ENCODE measurements at regions not wholly inside any gene's neighbourhood (a gene's known extent, or its start where the extent isn't known, plus 50 kb on each side); places are given as distances from the start of the nearest gene placed in this dataset.

GRCh38 chr10:59558066-59558465, 151.6 kb downstream of the SLC16A9 start:
- Histone ChIP-seq H3K4me3 (ENCODE audit: low read depth in 2 of 2, low read length in 1 of 2) (no peak overlapping the region), H3K79me2 (ENCODE audit: insufficient read depth) (peaks cover 8% of the 10 kb centered on the region), H3K9me3 (no peaks in the 10 kb centered on the region), H3K36me3 (replicated peaks in 1 of 2; ENCODE audit: control insufficient read depth in 1 of 2, insufficient read depth in 2 of 2, low read length in 1 of 2) (no peaks in the 10 kb centered on the region), H3F3A (replicated peaks; ENCODE audit: insufficient read depth) (peaks cover 36% of the 10 kb centered on the region), H4K20me1 (ENCODE audit: insufficient read depth) (no peaks in the 10 kb centered on the region), H3K4me2 (peak overlapping the region; percentile 42; the same call in 1 of the 2 replicates), H2AFZ (ENCODE audit: low read depth) (no peak overlapping the region), H3K27ac (ENCODE audit: low read depth in 2 of 2, low read length in 1 of 2) (peak overlapping the region; percentile 39 to 50; a peak in 2 of 4 replicates), H3K27me3 (ENCODE audit: insufficient read depth) (no peaks in the 10 kb centered on the region), H3K4me1 (ENCODE audit: control insufficient read depth in 1 of 2, insufficient read depth in 2 of 2, low read depth in 1 of 2, low read length in 1 of 2) (peaks cover 12 to 40% of the 10 kb centered on the region in 2 experiments), H3K9me2 (no peaks in the 10 kb centered on the region), H3K9ac (no peak overlapping the region)
- WGBS (ENCODE audit: low lambda C conversion rate), result 75% methylated on average over 4 of the region's 4 CpGs
- DNase-seq, result no peak
- CTCF ChIA-PET, result interaction anchor here (0.7 to 2.3 kb wide), 4 partner anchors 19 to 320 kb away, joined by 3 to 14 read pairs (median 3); no protein-coding TSS in a partner anchor
- POLR2A ChIA-PET, result no interaction called here
- TF ChIP-seq IRF3 (IDR thresholded peaks at IDR 0.05; ENCODE audit: low read depth, low read length) (no peak), EP300 (IDR thresholded peaks at IDR 0.05; ENCODE audit: borderline replicate concordance in 1 of 2, low read depth in 1 of 2, low read length in 1 of 2) (no peak), GATA2 (CRISPR knock-in tag; IDR thresholded peaks at IDR 0.05) (no peak), ELF1 (IDR thresholded peaks at IDR 0.05) (no peak), MXI1 (IDR thresholded peaks at IDR 0.05; ENCODE audit: low read depth, low read length) (no peak), NFIC (IDR thresholded peaks at IDR 0.05; ENCODE audit: borderline replicate concordance) (no peak), TEAD4 (IDR thresholded peaks at IDR 0.05; ENCODE audit: borderline replicate concordance, insufficient read depth) (no peak), RFX5 (IDR thresholded peaks at IDR 0.05; ENCODE audit: low read length) (no peak), CHD2 (IDR thresholded peaks at IDR 0.05; ENCODE audit: low read length, partially characterized antibody) (no peak), CTCF (IDR thresholded peaks at IDR 0.05) (no peak), ZBTB33 (IDR thresholded peaks at IDR 0.05; ENCODE audit: borderline replicate concordance, low read depth) (no peak), NRF1 (IDR thresholded peaks at IDR 0.05; ENCODE audit: low read depth, low read length) (no peak)

GRCh38 chr10:59557642-59558041, 152.0 kb downstream of the SLC16A9 start:
- no peaks in the 10 kb centered on the region for H3K9me3 ChIP-seq
- DNase-seq, result no peak
- H3K9me2 ChIP-seq, result no peaks in the 10 kb centered on the region
- peaks cover 8% of the 10 kb centered on the region for H3K79me2 ChIP-seq (ENCODE audit: insufficient read depth)
- H3F3A ChIP-seq (replicated peaks; ENCODE audit: insufficient read depth), result peaks cover 32% of the 10 kb centered on the region
- WGBS (ENCODE audit: low lambda C conversion rate), result 22% methylated on average over 3 of the region's 3 CpGs
- no peaks in the 10 kb centered on the region for H3K36me3 ChIP-seq (replicated peaks in 1 of 2; ENCODE audit: control insufficient read depth in 1 of 2, insufficient read depth in 2 of 2, low read length in 1 of 2)
- no peaks in the 10 kb centered on the region for H4K20me1 ChIP-seq (ENCODE audit: insufficient read depth)
- no peak overlapping the region for H3K9ac ChIP-seq
- H3K4me1 ChIP-seq (ENCODE audit: control insufficient read depth in 1 of 2, insufficient read depth in 2 of 2, low read depth in 1 of 2, low read length in 1 of 2), result peaks cover 11 to 36% of the 10 kb centered on the region in 2 experiments
- H3K27me3 ChIP-seq (ENCODE audit: insufficient read depth), result no peaks in the 10 kb centered on the region
- H3K27ac ChIP-seq (ENCODE audit: low read depth in 2 of 2, low read length in 1 of 2), result peak overlapping the region; percentile 39 to 50; a peak in 2 of 4 replicates
- H3K4me3 ChIP-seq (ENCODE audit: low read depth in 2 of 2, low read length in 1 of 2), result peak overlapping the region in 1 of 2 experiments; percentile 1; a peak in 1 of 4 replicates
- no peak for TF ChIP-seq MXI1 (IDR thresholded peaks at IDR 0.05; ENCODE audit: low read depth, low read length)
- TF ChIP-seq EZH2phosphoT487 (IDR thresholded peaks at IDR 0.05; ENCODE audit: borderline replicate concordance, low read depth), result no peak
- no peak for TF ChIP-seq TEAD4 (IDR thresholded peaks at IDR 0.05; ENCODE audit: borderline replicate concordance, insufficient read depth)
- POLR2A ChIA-PET, result no interaction called here
- CTCF ChIA-PET, result interaction anchor here (0.7 to 2.3 kb wide), 4 partner anchors 19 to 320 kb away, joined by 3 to 14 read pairs (median 3); no protein-coding TSS in a partner anchor
- H3K4me2 ChIP-seq, result peak overlapping the region; percentile 42; the same call in 1 of the 2 replicates
- H2AFZ ChIP-seq (ENCODE audit: low read depth), result no peak overlapping the region

Data from SK-N-SH (cell line).